Keratinocyte (primary cell): ENCODE measurements at regions not wholly inside any gene's neighbourhood (a gene's known extent, or its start where the extent isn't known, plus 50 kb on each side); places are given as distances from the start of the nearest gene placed in this dataset.

Source experiments
- CTCF ChIP-seq, 3 experiments: IDR thresholded peaks in 1 of 3; conservative IDR thresholded peaks in 1 of 3; optimal IDR thresholded peaks in 1 of 3; 2 replicates in 2 of 3; 3 replicates in 1 of 3; pipeline versions ENCODE3 to v1.5.1; 2011; ENCODE audit warnings: low read length in 3 of 3, mild to moderate bottlenecking in 3 of 3, moderate library complexity in 2 of 3, control low read depth in 1 of 3, inconsistent platforms in 1 of 3; ENCODE audit not compliant: insufficient read depth in 2 of 3; ENCODE audit errors: extremely low read depth in 1 of 3
- EZH2 ChIP-seq: IDR thresholded peaks from one replicate; pipeline ENCODE4 v1.6.1; 2012; ENCODE audit warnings: inconsistent platforms, mild to moderate bottlenecking, low read length, moderate library complexity

- TF ChIP-seq CTCF (optimal IDR thresholded peaks at IDR 0.05 in 1 of 3, IDR thresholded peaks at IDR 0.05 in 1 of 3, conservative IDR thresholded peaks at IDR 0.05 in 1 of 3; ENCODE audit: extremely low read depth in 1 of 3, insufficient read depth in 2 of 3, low read length in 3 of 3) (no peak), EZH2 (no peak)
Observed at GRCh38 chr17:36791942-36792475, 145.3 kb upstream of the LHX1 start.
